ENCODE measurements at regions not wholly inside any gene's neighbourhood (a gene's known extent, or its start where the extent isn't known, plus 50 kb on each side); places are given as distances from the start of the nearest gene placed in this dataset.

- TF ChIP-seq CTCF (IDR thresholded peaks at IDR 0.05) (no peak), POLR2A (IDR thresholded peaks at IDR 0.05) (no peak)
These were observed 601.4 kb upstream of the IGFBP3 start for GRCh38 chr7:46522354-46522906.
